ENCODE measurements at regions not wholly inside any gene's neighbourhood (a gene's known extent, or its start where the extent isn't known, plus 50 kb on each side); places are given as distances from the start of the nearest gene placed in this dataset.

DNA sequence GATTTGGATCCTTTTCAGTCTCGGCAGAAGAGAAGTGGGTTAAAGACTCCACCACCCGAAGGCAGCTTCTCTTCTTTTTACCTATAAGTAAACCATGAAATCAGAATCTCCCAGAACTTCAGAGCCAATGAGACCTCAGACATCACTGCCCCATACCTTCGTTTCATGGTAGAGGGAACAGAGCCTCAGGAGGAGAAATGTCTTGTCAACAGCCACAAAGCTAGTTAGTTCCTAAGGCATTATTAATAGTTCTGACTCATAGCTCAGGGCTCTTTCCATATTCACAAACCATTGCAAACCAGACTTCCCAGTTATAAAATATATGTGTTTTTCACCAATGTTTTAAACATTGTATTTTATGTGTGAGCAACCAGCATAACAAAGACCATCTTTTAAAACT is 118.7 kb upstream of the RIPOR2 start:
- no peak for DNase-seq (ENCODE audit: extremely low spot score)
- no peak for TF ChIP-seq ARNT (IDR thresholded peaks at IDR 0.05)
- TF ChIP-seq CTBP1 (IDR thresholded peaks at IDR 0.05; ENCODE audit: borderline replicate concordance): no peak
- no peak for TF ChIP-seq NFRKB (IDR thresholded peaks at IDR 0.05)
- TF ChIP-seq TARDBP (IDR thresholded peaks at IDR 0.05): no peak
- TF ChIP-seq ZNF384 (IDR thresholded peaks at IDR 0.05): no peak
- no peak for TF ChIP-seq BHLHE40 (IDR thresholded peaks at IDR 0.05; ENCODE audit: borderline replicate concordance)
- no peak for TF ChIP-seq PKNOX1 (IDR thresholded peaks at IDR 0.05)
- no peak for TF ChIP-seq SUZ12 (IDR thresholded peaks at IDR 0.05)
- no peak for TF ChIP-seq L3MBTL2 (conservative IDR thresholded peaks at IDR 0.05)
- TF ChIP-seq HDGF (IDR thresholded peaks at IDR 0.05; ENCODE audit: borderline replicate concordance): no peak
- TF ChIP-seq SP1 (IDR thresholded peaks at IDR 0.05): no peak
- TF ChIP-seq FOXK2 (IDR thresholded peaks at IDR 0.05): no peak
- TF ChIP-seq ELF4 (IDR thresholded peaks at IDR 0.05): no peak
- no peak for TF ChIP-seq LEF1 (IDR thresholded peaks at IDR 0.05; ENCODE audit: borderline replicate concordance)
- TF ChIP-seq FOXM1 (IDR thresholded peaks at IDR 0.05; ENCODE audit: borderline replicate concordance): no peak
- TF ChIP-seq FOXA1 (IDR thresholded peaks at IDR 0.05): no peak
- ChIA-PET CTCF (interaction anchor here (0.6 to 0.9 kb wide), 3 partner anchors 16 to 453 kb away, joined by 3 read pairs; no protein-coding TSS in a partner anchor), POLR2A (no interaction called here)

- TF ChIP-seq BHLHE40 (IDR thresholded peaks at IDR 0.05; ENCODE audit: borderline replicate concordance) (no peak), FOXA1 (IDR thresholded peaks at IDR 0.05) (no peak), SUZ12 (IDR thresholded peaks at IDR 0.05) (no peak), NFRKB (IDR thresholded peaks at IDR 0.05) (no peak), TARDBP (IDR thresholded peaks at IDR 0.05) (no peak), PKNOX1 (IDR thresholded peaks at IDR 0.05) (no peak), L3MBTL2 (conservative IDR thresholded peaks at IDR 0.05) (no peak), FOXK2 (IDR thresholded peaks at IDR 0.05) (no peak), HDGF (IDR thresholded peaks at IDR 0.05; ENCODE audit: borderline replicate concordance) (no peak)
- DNase-seq (ENCODE audit: extremely low spot score): no peak
- POLR2A ChIA-PET: no interaction called here
- CTCF ChIA-PET: no interaction called here
Measured at GRCh38 chr6:25056130-25056529, 120.4 kb upstream of the RIPOR2 start.

DNA sequence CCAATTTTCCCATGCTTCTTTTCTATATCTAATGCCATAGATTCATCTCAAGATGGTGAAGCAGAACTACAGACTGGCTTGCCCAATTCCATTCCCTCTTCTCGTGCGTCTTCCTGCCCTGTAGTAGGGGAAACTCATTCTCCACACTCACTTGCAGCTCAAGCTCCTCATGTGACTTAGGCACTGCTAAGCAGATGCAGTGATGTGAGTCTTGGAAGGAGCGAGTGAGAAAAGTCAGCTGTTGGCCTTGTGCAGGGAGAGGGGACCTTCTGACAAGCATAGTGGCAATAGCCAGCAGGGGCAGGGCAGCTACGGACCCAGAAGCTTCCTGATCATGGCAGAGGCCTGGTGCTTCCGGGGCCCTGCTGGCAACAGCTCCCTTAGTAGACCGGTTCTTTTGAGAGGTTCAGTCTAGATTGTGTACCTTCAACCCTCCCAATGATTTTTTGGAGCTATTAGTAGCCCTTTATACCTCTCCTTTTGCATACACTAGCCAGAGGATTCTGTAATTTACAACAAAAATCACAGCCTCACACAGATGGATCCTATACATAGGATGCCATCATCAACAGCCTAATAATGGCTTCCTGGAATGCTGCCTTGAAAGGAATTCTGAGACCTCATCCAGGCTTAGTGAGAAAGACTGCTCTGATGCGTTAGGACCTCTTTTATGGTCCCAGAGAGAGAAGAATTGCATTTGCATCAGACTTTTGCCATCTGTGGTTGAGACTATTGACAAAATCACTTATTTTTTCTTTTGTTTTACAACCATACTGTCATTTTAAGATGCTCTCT is 121.5 kb upstream of the RIPOR2 start:
- DNase-seq (ENCODE audit: extremely low spot score): no peak
- TF ChIP-seq SUZ12 (IDR thresholded peaks at IDR 0.05) (no peak), FOXA1 (IDR thresholded peaks at IDR 0.05) (no peak), L3MBTL2 (conservative IDR thresholded peaks at IDR 0.05) (no peak), CTBP1 (IDR thresholded peaks at IDR 0.05; ENCODE audit: borderline replicate concordance) (no peak), TARDBP (IDR thresholded peaks at IDR 0.05) (no peak), ZNF384 (IDR thresholded peaks at IDR 0.05) (no peak), PKNOX1 (IDR thresholded peaks at IDR 0.05) (no peak), ELF4 (IDR thresholded peaks at IDR 0.05) (no peak), ARNT (IDR thresholded peaks at IDR 0.05) (no peak), NFRKB (IDR thresholded peaks at IDR 0.05) (no peak), SP1 (IDR thresholded peaks at IDR 0.05) (no peak), FOXM1 (IDR thresholded peaks at IDR 0.05; ENCODE audit: borderline replicate concordance) (no peak), FOXK2 (IDR thresholded peaks at IDR 0.05) (no peak), HDGF (IDR thresholded peaks at IDR 0.05; ENCODE audit: borderline replicate concordance) (no peak), BHLHE40 (IDR thresholded peaks at IDR 0.05; ENCODE audit: borderline replicate concordance) (no peak), LEF1 (IDR thresholded peaks at IDR 0.05; ENCODE audit: borderline replicate concordance) (no peak)
- POLR2A ChIA-PET: no interaction called here
- CTCF ChIA-PET: no interaction called here

DNA sequence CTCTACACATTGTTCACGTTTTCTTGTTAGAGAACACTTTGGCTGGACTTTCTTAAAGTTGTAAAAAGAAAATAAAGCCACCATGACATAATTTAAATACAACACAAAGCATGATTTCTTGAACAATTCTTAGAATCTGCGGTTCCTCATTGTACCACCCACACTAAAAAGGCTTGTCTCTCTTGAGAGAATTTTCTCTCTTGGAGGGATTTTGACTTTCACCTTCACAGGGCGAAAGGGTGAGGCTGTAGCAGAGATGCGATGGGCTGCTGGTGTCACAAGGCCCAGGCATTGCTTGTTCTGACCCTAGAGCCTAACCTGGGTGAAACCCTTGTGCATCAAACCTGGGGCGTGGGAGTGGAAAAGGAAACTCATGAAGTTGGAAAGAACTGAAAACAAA is 122.7 kb upstream of the RIPOR2 start:
- ChIA-PET POLR2A (no interaction called here), CTCF (no interaction called here)
- no peak for TF ChIP-seq SP1 (IDR thresholded peaks at IDR 0.05)
- no peak for TF ChIP-seq LEF1 (IDR thresholded peaks at IDR 0.05; ENCODE audit: borderline replicate concordance)
- DNase-seq (ENCODE audit: extremely low spot score): no peak

- ChIA-PET POLR2A (no interaction called here), CTCF (no interaction called here)
- TF ChIP-seq L3MBTL2 (conservative IDR thresholded peaks at IDR 0.05) (no peak), ELF4 (IDR thresholded peaks at IDR 0.05) (no peak), NFRKB (IDR thresholded peaks at IDR 0.05) (no peak), TARDBP (IDR thresholded peaks at IDR 0.05) (no peak), ARNT (IDR thresholded peaks at IDR 0.05) (no peak), FOXA1 (IDR thresholded peaks at IDR 0.05) (no peak), FOXK2 (IDR thresholded peaks at IDR 0.05) (no peak), PKNOX1 (IDR thresholded peaks at IDR 0.05) (no peak), FOXM1 (IDR thresholded peaks at IDR 0.05; ENCODE audit: borderline replicate concordance) (no peak), BHLHE40 (IDR thresholded peaks at IDR 0.05; ENCODE audit: borderline replicate concordance) (no peak), HDGF (IDR thresholded peaks at IDR 0.05; ENCODE audit: borderline replicate concordance) (no peak), SP1 (IDR thresholded peaks at IDR 0.05) (no peak), CTBP1 (IDR thresholded peaks at IDR 0.05; ENCODE audit: borderline replicate concordance) (no peak), ZNF384 (IDR thresholded peaks at IDR 0.05) (no peak)
- no peak for DNase-seq (ENCODE audit: extremely low spot score)
Measured at GRCh38 chr6:25058941-25059340, 123.2 kb upstream of the RIPOR2 start.
